Activated CD8-positive, alpha-beta T cell treated with anti-CD3 and anti-CD28 coated beads, Interleukin-2, amount 10 ng/mL, durations not matched to agents 7 days and 5 days (primary cell): ENCODE measurements at regions not wholly inside any gene's neighbourhood (a gene's known extent, or its start where the extent isn't known, plus 50 kb on each side); places are given as distances from the start of the nearest gene placed in this dataset.

Experiments used
- ATAC-seq: fragments of 150-1000 bp; cut with Tn5 transposase; one replicate; pipeline ENCODE4 v1.10.0; 2021; ENCODE audit warnings: moderate library complexity
- CTCF ChIA-PET: fragments of 350-600 bp; sonication (Branson Sonifier 250); formaldehyde crosslinking; loops from one replicate; lab custom pipeline; 2021; ENCODE audit warnings: antibody characterized with exemption; lab: Charles Lee
- POLR2A ChIA-PET: fragments of 350-600 bp; sonication (Branson Sonifier 250); formaldehyde crosslinking; loops from one replicate; lab custom pipeline; 2021; ENCODE audit warnings: antibody characterized with exemption; lab: Charles Lee
- DNase-seq: peaks from one replicate; pipeline ENCODE4 v3.0.0-alpha.2; 2020
- H3K27ac Mint-ChIP-seq: one replicate; pipeline ENCODE4 v1.8.0; 2021; ENCODE audit warnings: mild to moderate bottlenecking, mixed read lengths
- H3K27me3 Mint-ChIP-seq: one replicate; pipeline ENCODE4 v1.8.0; 2021; ENCODE audit warnings: low read depth, mixed read lengths
- H3K36me3 Mint-ChIP-seq: one replicate; pipeline ENCODE4 v1.8.0; 2021; ENCODE audit warnings: low read depth, mixed read lengths
- H3K4me1 Mint-ChIP-seq: one replicate; pipeline ENCODE4 v1.8.0; 2021; ENCODE audit warnings: low read depth, mixed read lengths
- H3K4me3 Mint-ChIP-seq: one replicate; pipeline ENCODE4 v1.8.0; 2021; ENCODE audit warnings: mild to moderate bottlenecking, mixed read lengths
- H3K9me3 Mint-ChIP-seq: one replicate; pipeline ENCODE4 v1.8.0; 2022; ENCODE audit warnings: mixed read lengths; ENCODE audit not compliant: insufficient read depth

DNA sequence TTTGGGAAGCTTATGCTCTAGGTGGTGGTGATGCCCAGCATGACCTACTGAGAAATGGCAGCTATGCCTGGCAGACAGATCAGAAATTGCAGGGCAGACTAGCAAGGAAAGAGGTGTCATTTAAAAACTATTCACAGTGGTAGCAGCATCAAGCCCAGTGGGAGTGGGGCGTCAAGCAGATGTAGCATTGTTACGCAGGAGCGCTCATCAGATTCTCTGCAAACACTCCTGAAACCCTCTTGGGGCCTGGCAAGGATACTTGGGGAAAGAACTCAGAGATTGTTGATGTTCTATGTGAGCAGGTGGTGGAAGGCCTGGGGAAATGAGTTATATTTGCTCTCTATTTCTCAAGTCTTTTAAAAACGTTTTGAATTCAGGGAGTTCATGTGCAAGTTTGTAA, 437.6 kb downstream of the RAPGEF2 start:
- ChIA-PET CTCF (no interaction called here), POLR2A (no interaction called here)
- H3K27ac Mint-ChIP-seq, result no peak overlapping the region
- H3K4me3 Mint-ChIP-seq, result no peak overlapping the region
- no peaks in the 10 kb centered on the region for H3K4me1 Mint-ChIP-seq
- DNase-seq, result no peak
- peaks cover 15% of the 10 kb centered on the region for H3K9me3 Mint-ChIP-seq
- H3K27me3 Mint-ChIP-seq, result no peaks in the 10 kb centered on the region
- H3K36me3 Mint-ChIP-seq, result no peaks in the 10 kb centered on the region
- no peak for ATAC-seq

DNA sequence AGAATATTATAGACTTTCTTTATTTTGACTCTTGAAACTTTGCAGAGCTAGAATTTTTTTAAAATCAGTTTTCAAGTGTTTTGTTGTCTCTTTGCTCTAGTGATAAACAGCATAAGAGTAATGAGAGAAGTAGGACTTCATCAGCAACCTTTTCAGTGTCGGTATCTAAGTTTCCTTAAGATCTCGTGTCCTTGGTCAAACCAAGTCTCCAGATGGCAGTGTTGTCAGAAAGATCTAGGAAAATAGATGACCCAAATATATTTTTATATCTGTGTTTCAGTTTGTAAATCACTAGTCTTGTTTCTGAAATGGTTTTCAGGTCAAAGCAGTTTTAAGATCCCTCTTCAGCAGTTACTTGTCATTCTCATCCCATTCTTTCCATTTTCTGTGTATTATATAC, 438.3 kb downstream of the RAPGEF2 start:
- Mint-ChIP-seq H3K27me3 (no peaks in the 10 kb centered on the region), H3K27ac (no peak overlapping the region), H3K36me3 (no peaks in the 10 kb centered on the region), H3K4me3 (no peak overlapping the region), H3K4me1 (no peaks in the 10 kb centered on the region), H3K9me3 (peaks cover 13% of the 10 kb centered on the region)
- DNase-seq, result no peak
- CTCF ChIA-PET, result no interaction called here
- POLR2A ChIA-PET, result no interaction called here
- ATAC-seq, result no peak

DNA sequence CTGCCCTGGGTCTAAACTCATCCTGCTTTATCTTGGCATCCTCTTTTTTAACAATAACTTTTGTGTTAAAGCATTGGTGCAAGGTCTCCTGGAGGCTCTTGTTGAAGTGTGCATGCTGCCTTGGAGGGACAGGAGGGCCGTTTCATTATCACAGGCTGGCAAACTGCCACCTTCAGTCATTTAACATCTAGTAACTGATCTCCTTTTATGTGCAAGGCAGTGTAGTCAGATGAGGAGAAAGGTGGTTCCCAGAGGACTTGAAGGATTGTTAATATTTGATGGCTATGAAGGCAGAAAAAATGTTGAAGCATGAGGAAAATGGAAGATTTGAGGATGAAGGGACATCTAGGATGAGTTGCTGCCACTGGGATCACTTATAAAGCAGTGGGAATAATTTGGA, 439.4 kb downstream of the RAPGEF2 start:
- Mint-ChIP-seq H3K9me3 (peaks cover 1% of the 10 kb centered on the region), H3K36me3 (no peaks in the 10 kb centered on the region), H3K4me1 (no peaks in the 10 kb centered on the region), H3K27ac (no peak overlapping the region), H3K27me3 (no peaks in the 10 kb centered on the region), H3K4me3 (no peak overlapping the region)
- DNase-seq (no peak), ATAC-seq (no peak)
- ChIA-PET CTCF (no interaction called here), POLR2A (no interaction called here)

DNA sequence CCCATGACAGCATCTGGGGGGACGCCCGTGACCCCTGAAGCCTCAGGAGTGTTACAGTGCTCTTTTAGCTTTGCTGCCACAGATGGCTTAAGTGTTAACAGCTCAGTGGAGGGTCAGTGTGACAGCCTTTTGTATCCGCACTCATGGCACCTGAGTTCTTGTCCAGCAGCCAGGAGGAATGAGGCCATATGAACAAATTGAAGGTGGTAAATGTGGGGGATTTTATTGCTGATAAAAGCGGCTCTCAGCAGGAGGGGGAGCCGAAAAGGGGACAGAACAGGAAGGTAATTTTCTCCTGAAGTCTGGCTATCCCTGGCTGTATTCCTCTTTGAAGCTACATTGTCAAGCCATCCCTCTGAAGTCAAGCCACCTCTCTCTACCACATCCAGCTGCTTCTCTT, 441.0 kb downstream of the RAPGEF2 start:
- Mint-ChIP-seq H3K9me3 (no peaks in the 10 kb centered on the region), H3K27me3 (no peaks in the 10 kb centered on the region), H3K36me3 (no peaks in the 10 kb centered on the region), H3K4me3 (no peak overlapping the region), H3K4me1 (no peaks in the 10 kb centered on the region), H3K27ac (no peak overlapping the region)
- DNase-seq (no peak), ATAC-seq (no peak)
- POLR2A ChIA-PET, result no interaction called here
- CTCF ChIA-PET, result no interaction called here

DNA sequence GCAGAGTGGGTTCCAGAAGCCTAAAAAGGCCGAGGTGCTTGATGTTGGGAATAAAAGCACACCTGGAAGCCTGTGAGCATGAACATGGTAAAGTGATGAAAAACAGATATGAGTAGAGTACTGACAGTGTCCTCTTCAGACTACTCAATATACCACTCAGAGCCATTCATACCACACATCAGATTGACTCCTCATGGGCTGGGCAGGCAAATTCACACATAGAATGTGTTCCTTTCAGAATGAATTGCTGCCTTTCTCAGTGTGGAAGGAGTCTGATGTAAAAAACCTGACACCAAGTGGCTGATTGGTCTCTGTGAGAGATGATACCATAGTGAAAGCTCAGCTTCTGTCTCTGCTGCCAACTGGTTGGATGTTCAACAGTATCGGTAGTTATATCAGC, 442.7 kb downstream of the RAPGEF2 start:
- H3K4me3 Mint-ChIP-seq, result no peak overlapping the region
- H3K9me3 Mint-ChIP-seq, result no peaks in the 10 kb centered on the region
- H3K27me3 Mint-ChIP-seq, result no peaks in the 10 kb centered on the region
- H3K27ac Mint-ChIP-seq, result no peak overlapping the region
- ATAC-seq (no peak), DNase-seq (no peak)
- POLR2A ChIA-PET, result no interaction called here
- H3K4me1 Mint-ChIP-seq, result no peaks in the 10 kb centered on the region
- CTCF ChIA-PET, result no interaction called here
- no peaks in the 10 kb centered on the region for H3K36me3 Mint-ChIP-seq

DNA sequence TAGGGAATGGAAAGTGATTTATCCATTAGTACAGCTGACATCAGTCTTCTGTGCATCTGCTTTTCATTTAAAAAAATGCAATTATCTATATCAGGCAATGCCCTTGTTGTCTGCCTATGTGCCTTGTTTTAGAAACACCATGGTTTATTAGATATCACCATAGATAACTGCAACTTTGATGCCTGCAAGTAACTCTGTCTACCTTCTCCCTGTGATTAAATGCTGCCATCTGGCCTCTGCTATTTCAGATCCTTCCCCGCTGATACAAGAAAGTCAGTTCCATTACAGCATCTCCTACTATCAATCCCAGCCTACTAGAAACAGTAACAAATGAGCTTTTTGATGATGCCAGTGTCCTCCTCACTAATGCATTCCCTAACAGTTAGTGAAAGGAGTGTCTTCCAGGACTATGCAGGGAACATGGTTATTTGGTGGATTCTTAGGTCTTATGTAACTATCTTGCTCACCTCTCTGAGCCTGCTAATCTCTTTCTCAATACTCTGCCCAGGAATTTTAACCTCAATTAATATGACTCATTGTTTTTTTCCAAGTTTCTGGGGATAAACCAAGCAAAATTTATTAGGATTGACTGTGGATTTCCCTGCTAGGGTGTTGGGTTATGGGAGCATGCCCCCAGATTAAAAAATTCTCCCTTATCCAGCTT, 444.9 kb downstream of the RAPGEF2 start:
- DNase-seq (no peak), ATAC-seq (no peak)
- no peaks in the 10 kb centered on the region for H3K36me3 Mint-ChIP-seq
- POLR2A ChIA-PET, result no interaction called here
- no peaks in the 10 kb centered on the region for H3K27me3 Mint-ChIP-seq
- CTCF ChIA-PET, result no interaction called here
- H3K4me3 Mint-ChIP-seq, result no peak overlapping the region
- no peaks in the 10 kb centered on the region for H3K9me3 Mint-ChIP-seq
- H3K27ac Mint-ChIP-seq, result no peak overlapping the region
- no peaks in the 10 kb centered on the region for H3K4me1 Mint-ChIP-seq

DNA sequence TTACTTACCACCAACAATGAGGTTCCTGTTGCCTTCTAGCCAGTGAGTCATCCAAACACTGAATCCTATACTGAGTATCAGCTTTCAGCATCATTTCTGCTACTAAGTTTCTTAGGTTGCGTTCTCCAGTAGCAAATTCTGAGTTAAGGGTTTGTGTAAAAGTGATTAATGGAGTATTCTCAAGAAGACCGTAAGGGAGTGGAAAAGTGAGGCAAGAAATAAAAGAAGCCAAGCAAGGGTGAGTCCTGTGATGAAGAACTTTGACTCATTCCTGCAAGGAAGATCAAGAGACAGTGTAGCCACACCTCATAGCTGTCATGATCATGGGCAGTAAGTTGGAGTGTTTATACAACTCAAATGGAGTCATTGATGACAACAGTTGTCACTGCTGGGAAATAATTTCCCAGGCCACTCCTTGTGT, 446.2 kb downstream of the RAPGEF2 start:
- DNase-seq (no peak), ATAC-seq (no peak)
- Mint-ChIP-seq H3K27me3 (no peaks in the 10 kb centered on the region), H3K9me3 (no peaks in the 10 kb centered on the region), H3K36me3 (no peaks in the 10 kb centered on the region), H3K27ac (no peak overlapping the region), H3K4me1 (no peaks in the 10 kb centered on the region), H3K4me3 (no peak overlapping the region)
- ChIA-PET CTCF (no interaction called here), POLR2A (no interaction called here)

DNA sequence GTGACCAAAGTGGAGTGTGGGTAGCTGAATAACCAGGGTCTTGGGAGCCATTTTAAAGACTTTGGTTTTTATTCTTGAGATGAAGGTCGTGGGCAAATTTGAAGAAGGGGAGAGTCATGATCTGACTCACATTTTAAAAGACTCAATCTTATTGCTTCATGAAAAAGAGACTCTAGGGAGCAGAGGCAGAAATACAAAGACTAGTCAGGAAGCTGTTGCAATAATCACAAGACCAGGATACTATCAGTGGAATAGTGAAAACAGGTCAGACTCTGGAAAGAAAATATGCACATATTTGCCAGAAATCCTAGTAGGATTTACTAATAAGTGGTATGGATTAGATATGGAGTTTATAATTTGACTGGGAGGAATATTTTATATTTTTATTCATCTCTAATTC, 448.4 kb downstream of the RAPGEF2 start:
- CTCF ChIA-PET, result no interaction called here

DNA sequence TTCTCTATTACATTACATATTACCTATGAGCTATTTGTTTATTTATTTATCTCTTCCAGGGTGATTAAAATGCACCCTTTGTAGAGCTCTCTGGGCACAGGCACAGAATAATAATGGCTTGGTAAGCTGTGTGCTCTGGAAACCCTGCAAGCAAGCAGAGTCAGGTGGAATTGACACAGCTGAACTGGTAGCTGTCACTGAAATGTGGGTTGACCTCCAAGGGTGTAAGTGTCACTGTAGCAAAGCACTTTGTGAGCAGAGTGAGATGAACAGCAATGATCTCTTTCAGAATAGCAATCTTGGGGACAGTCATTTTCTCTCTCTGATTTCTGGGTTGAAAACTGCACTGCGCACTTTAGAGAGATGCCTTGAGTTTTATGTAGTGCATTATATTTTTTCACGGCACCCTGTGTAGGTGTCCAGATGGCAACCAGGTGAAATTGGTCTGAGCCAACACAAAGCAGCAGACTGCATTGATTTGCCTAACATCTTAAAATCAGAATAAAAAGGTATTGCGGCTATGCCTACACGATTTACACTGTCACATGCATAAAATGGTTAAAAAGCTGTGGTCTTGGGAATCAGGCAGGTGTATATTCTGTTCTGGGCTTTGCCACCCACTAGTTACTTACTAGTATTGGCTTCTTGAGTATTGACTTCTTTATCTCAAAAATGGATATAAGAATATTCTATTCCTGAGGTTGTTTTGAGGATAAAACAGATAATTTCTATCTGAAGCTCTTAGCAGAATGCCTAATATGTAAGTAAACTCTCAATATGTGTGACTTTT, 450.3 kb downstream of the RAPGEF2 start:
- Mint-ChIP-seq H3K27ac (no peak overlapping the region), H3K4me3 (no peak overlapping the region), H3K36me3 (no peaks in the 10 kb centered on the region), H3K27me3 (no peaks in the 10 kb centered on the region), H3K4me1 (no peaks in the 10 kb centered on the region), H3K9me3 (no peaks in the 10 kb centered on the region)
- DNase-seq, result no peak
- ATAC-seq, result no peak
- CTCF ChIA-PET, result no interaction called here
- POLR2A ChIA-PET, result no interaction called here

More for the DNA sequence above, 448.4 kb downstream of the RAPGEF2 start:
- Mint-ChIP-seq H3K27me3 (no peaks in the 10 kb centered on the region), H3K4me1 (no peaks in the 10 kb centered on the region), H3K4me3 (no peak overlapping the region), H3K27ac (no peak overlapping the region), H3K36me3 (no peaks in the 10 kb centered on the region), H3K9me3 (no peaks in the 10 kb centered on the region)
- DNase-seq (no peak), ATAC-seq (no peak)
- POLR2A ChIA-PET, result no interaction called here

DNA sequence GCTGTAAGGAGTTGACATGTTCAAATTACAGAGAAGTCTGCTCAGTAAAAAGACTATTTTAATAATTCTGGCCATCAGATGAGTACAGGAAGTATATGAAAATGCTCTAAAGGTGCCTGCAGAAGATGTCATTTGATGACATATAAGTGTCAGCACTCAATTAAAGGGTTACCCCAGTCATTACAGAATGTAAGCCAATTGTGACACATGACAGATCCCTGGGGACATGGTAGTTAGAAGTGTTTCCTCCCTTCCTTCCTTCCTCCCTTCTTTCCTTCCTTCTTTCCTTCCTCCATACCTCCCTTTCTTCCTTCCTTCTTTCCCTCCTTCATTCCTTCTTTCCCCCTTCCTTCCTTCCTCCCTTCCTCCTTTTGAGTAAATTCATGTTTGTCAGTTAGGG, 453.0 kb downstream of the RAPGEF2 start:
- H3K36me3 Mint-ChIP-seq, result no peaks in the 10 kb centered on the region
- H3K27ac Mint-ChIP-seq, result no peak overlapping the region
- CTCF ChIA-PET, result no interaction called here

DNA sequence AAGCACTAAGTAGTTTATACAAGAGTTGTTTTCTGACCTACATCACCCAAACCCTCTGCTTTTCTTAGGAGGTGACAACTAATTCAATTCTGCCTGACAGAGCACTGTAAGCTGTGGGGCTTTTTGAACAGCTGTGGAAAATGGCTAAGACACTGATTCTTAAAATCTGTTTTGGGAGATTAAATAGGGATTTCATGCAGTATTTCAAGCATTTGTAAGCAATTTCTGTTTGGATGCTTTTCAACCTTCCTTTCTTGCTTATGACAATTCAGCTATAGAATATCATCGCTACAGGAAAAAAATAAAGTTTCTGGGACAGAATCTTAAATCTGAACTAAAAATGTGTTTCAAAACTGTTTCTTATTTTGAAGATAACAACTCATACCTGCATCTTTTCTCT, 459.5 kb downstream of the RAPGEF2 start:
- ChIA-PET POLR2A (no interaction called here), CTCF (no interaction called here)
- no peak overlapping the region for H3K27ac Mint-ChIP-seq
- no peak overlapping the region for H3K4me3 Mint-ChIP-seq
- no peak for DNase-seq
- H3K27me3 Mint-ChIP-seq, result no peaks in the 10 kb centered on the region
- H3K36me3 Mint-ChIP-seq, result no peaks in the 10 kb centered on the region
- no peak for ATAC-seq
- H3K4me1 Mint-ChIP-seq, result no peaks in the 10 kb centered on the region
- H3K9me3 Mint-ChIP-seq, result peaks cover 5% of the 10 kb centered on the region

More for the DNA sequence above, 453.0 kb downstream of the RAPGEF2 start:
- no peaks in the 10 kb centered on the region for H3K4me1 Mint-ChIP-seq
- H3K4me3 Mint-ChIP-seq, result no peak overlapping the region
- DNase-seq, result no peak
- POLR2A ChIA-PET, result no interaction called here
- no peaks in the 10 kb centered on the region for H3K9me3 Mint-ChIP-seq
- ATAC-seq, result no peak
- no peaks in the 10 kb centered on the region for H3K27me3 Mint-ChIP-seq

DNA sequence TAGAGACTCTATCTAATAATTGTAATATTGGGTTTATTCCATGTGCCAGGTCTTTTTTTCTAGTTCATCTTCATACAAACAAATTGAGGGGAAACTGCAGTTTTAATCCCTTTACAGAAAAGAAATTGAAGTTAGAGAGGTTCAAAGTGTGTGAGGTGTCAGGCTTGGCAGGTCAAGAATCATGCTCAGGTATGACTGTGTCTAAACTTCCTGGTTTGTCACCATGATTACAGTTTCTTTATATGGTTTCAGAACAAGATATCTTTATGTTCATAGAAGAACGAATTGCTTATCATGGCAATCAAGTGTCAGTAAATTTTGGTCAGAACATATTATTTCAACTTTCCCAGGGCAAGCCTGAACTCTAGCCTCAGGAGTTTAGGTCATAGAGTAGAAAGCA, 460.4 kb downstream of the RAPGEF2 start:
- Mint-ChIP-seq H3K27ac (no peak overlapping the region), H3K4me1 (no peaks in the 10 kb centered on the region), H3K36me3 (no peaks in the 10 kb centered on the region), H3K27me3 (no peaks in the 10 kb centered on the region), H3K4me3 (no peak overlapping the region), H3K9me3 (peaks cover 5% of the 10 kb centered on the region)
- DNase-seq, result no peak
- POLR2A ChIA-PET, result no interaction called here
- ATAC-seq, result no peak
- CTCF ChIA-PET, result no interaction called here
